Left hindlimb (tissue), 1 donor: ENCODE measurements at regions not wholly inside any gene's neighbourhood (a gene's known extent, or its start where the extent isn't known, plus 50 kb on each side); places are given as distances from the start of the nearest gene placed in this dataset.
"Not testable (repeated sequence)": the region's sequence is repeated elsewhere in the genome, so short reads cannot be mapped to it uniquely, and the experiment has no call there.

ENCODE experiments used
- DNase-seq: peaks from one replicate; pipeline ENCODE4 v3.0.0-alpha.2; 2018

GRCh38 chr6:165001502-165002157, 307.8 kb downstream of the C6orf118 start:
- DNase-seq: no peak

- no peak for DNase-seq
These were observed 311.1 kb downstream of the C6orf118 start for GRCh38 chr6:164998297-164998696.

- DNase-seq: no peak
These were observed 312.6 kb downstream of the C6orf118 start for GRCh38 chr6:164996838-164997237.

- no peak for DNase-seq
These were observed 317.8 kb downstream of the C6orf118 start for GRCh38 chr6:164991573-164991972.

GRCh38 chr6:164990901-164991300, 318.5 kb downstream of the C6orf118 start:
- no peak for DNase-seq

- DNase-seq: no peak
These were observed 327.0 kb downstream of the C6orf118 start for GRCh38 chr6:164982389-164982788.

GRCh38 chr6:164967102-164967501, 342.3 kb downstream of the C6orf118 start:
- DNase-seq: no peak

GRCh38 chr6:164962805-164963204, 346.6 kb downstream of the C6orf118 start:
- DNase-seq: no peak

- DNase-seq: no peak
These were observed 362.2 kb downstream of the C6orf118 start for GRCh38 chr6:164947164-164947563.

GRCh38 chr6:164942271-164942670, 367.1 kb downstream of the C6orf118 start:
- DNase-seq: no peak

- DNase-seq: not testable (repeated sequence)
These were observed 376.1 kb downstream of the C6orf118 start for GRCh38 chr6:164933238-164933794.

- no peak for DNase-seq
These were observed 379.9 kb downstream of the C6orf118 start for GRCh38 chr6:164929408-164929977.

- no peak for DNase-seq
These were observed 380.5 kb downstream of the C6orf118 start for GRCh38 chr6:164928728-164929407.

- DNase-seq: no peak
These were observed 381.2 kb downstream of the C6orf118 start for GRCh38 chr6:164928057-164928727.

- peak; percentile 85 for DNase-seq
These were observed 381.9 kb downstream of the C6orf118 start for GRCh38 chr6:164927288-164928056.

- DNase-seq: no peak
These were observed 382.7 kb downstream of the C6orf118 start for GRCh38 chr6:164926686-164927085.

- no peak for DNase-seq
These were observed 383.5 kb downstream of the C6orf118 start for GRCh38 chr6:164925681-164926530.

- DNase-seq: no peak
These were observed 384.7 kb downstream of the C6orf118 start for GRCh38 chr6:164924674-164925073.

- DNase-seq: no peak
These were observed 392.2 kb downstream of the C6orf118 start for GRCh38 chr6:164917211-164917610.

GRCh38 chr6:164916087-164916486, 393.3 kb downstream of the C6orf118 start:
- no peak for DNase-seq

- DNase-seq: no peak
These were observed 397.4 kb downstream of the C6orf118 start for GRCh38 chr6:164911873-164912580.
